SK-N-SH treated with all-trans-retinoic acid at 6 μM for 48 hours (cell line): ENCODE measurements at regions not wholly inside any gene's neighbourhood (a gene's known extent, or its start where the extent isn't known, plus 50 kb on each side); places are given as distances from the start of the nearest gene placed in this dataset.

Experiments used
- ATAC-seq: fragments of 200-7000 bp; cut with Tn5 transposase; 3 replicates; pipeline ENCODE4 v1.9.1; 2020; ENCODE audit warnings: mild to moderate bottlenecking, moderate library complexity
- ARNTL ChIP-seq: fragments of 450-650 bp; formaldehyde crosslinking; IDR thresholded peaks from 2 replicates; pipeline ENCODE4 v1.5.0; 2020; ENCODE audit warnings: low read depth, mild to moderate bottlenecking, moderate library complexity, borderline replicate concordance
- BACH2 ChIP-seq: fragments of 250-450 bp; sonication (Bioruptor Pico); IDR thresholded peaks from 2 replicates; pipeline ENCODE4 v1.9.0; 2021; ENCODE audit warnings: mild to moderate bottlenecking, borderline replicate concordance
- CREB5 ChIP-seq: fragments of 250-450 bp; sonication (Bioruptor Pico); IDR thresholded peaks from 2 replicates; pipeline ENCODE4 v1.5.1; 2020; ENCODE audit warnings: low read depth, mild to moderate bottlenecking, moderate library complexity
- CSDC2 ChIP-seq: fragments of 250-450 bp; sonication (Bioruptor Pico); IDR thresholded peaks from 2 replicates; pipeline ENCODE4 v1.5.0; 2020; ENCODE audit warnings: mild to moderate bottlenecking, moderate library complexity
- CSRNP3 ChIP-seq: fragments of 250-450 bp; sonication (Bioruptor Pico); IDR thresholded peaks from 2 replicates; pipeline ENCODE4 v1.5.1; 2021; ENCODE audit warnings: mild to moderate bottlenecking, moderate library complexity
- ISL1 ChIP-seq: fragments of 250-450 bp; sonication (Bioruptor Pico); IDR thresholded peaks from 2 replicates; pipeline ENCODE4 v2.1.2; 2022; ENCODE audit warnings: mild to moderate bottlenecking, moderate library complexity
- POU6F1 ChIP-seq: fragments of 250-450 bp; sonication (Bioruptor Pico); IDR thresholded peaks from 2 replicates; pipeline ENCODE4 v1.8.0; 2021; ENCODE audit warnings: low read depth, mild to moderate bottlenecking, moderate library complexity, borderline replicate concordance
- PPARA ChIP-seq: fragments of 250-450 bp; sonication (Bioruptor Pico); IDR thresholded peaks from 2 replicates; pipeline ENCODE4 v1.5.0; 2020; ENCODE audit warnings: mild to moderate bottlenecking, borderline replicate concordance
- RARB ChIP-seq: fragments of 250-450 bp; sonication (Bioruptor Pico); IDR thresholded peaks from 2 replicates; pipeline ENCODE4 v1.8.0; 2021; ENCODE audit warnings: mild to moderate bottlenecking, moderate library complexity
- SNAI2 ChIP-seq: fragments of 250-450 bp; sonication (Bioruptor Pico); IDR thresholded peaks from 2 replicates; pipeline ENCODE4 v1.5.0; 2020; ENCODE audit warnings: mild to moderate bottlenecking, moderate library complexity
- TCF4 ChIP-seq: fragments of 250-450 bp; sonication (Bioruptor Pico); IDR thresholded peaks from 2 replicates; pipeline ENCODE4 v1.8.0; 2021; ENCODE audit warnings: mild to moderate bottlenecking, moderate library complexity, borderline replicate concordance
- TOX ChIP-seq: fragments of 250-450 bp; sonication (Bioruptor Pico); IDR thresholded peaks from 2 replicates; pipeline ENCODE4 v1.8.0; 2021; ENCODE audit warnings: mild to moderate bottlenecking, moderate library complexity, borderline replicate concordance
- ZC3H10 ChIP-seq: fragments of 250-450 bp; sonication (Bioruptor Pico); IDR thresholded peaks from 2 replicates; pipeline ENCODE4 v1.5.1; 2021; ENCODE audit warnings: mild to moderate bottlenecking, moderate library complexity
- ZNF565 ChIP-seq: fragments of 450-650 bp; formaldehyde crosslinking; conservative IDR thresholded peaks from 2 replicates; pipeline ENCODE4 v1.5.0; 2020; ENCODE audit warnings: low read depth, mild to moderate bottlenecking, moderate library complexity
- ZNF70 ChIP-seq: fragments of 450-650 bp; formaldehyde crosslinking; IDR thresholded peaks from 2 replicates; pipeline ENCODE4 v1.5.0; 2020; ENCODE audit warnings: mild to moderate bottlenecking, moderate library complexity
- TF ChIP-seq, protein P1 (sequence below): fragments of 250-450 bp; sonication (Bioruptor Pico); IDR thresholded peaks from 2 replicates; pipeline ENCODE4 v1.5.0; 2020; ENCODE audit warnings: mild to moderate bottlenecking, moderate library complexity
- TF ChIP-seq, protein P2 (sequence below): fragments of 250-450 bp; sonication (Bioruptor Pico); IDR thresholded peaks from 2 replicates; pipeline ENCODE4 v1.8.0; 2020; ENCODE audit warnings: mild to moderate bottlenecking, moderate library complexity, borderline replicate concordance

DNA sequence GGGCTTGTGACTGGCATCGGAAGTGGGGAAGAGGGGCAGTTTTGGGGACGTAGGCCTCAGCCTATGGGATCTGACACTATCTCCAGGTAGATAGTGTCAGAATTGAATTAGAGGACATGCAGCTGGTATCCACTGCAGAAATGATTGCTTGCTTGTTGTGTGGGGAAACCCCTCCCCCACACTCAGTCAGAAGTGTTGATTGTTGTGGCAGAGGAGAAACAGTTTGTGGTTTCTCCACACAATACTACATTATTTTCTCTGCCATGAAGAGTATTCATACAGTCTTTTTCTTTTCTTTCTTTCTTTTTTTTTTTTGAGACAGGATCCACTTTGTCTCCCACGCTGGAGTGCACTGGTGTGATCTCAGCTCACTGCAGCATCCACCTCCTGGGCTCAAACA, 113.9 kb downstream of the ARRDC3 start:
- TF ChIP-seq, protein P1, sequence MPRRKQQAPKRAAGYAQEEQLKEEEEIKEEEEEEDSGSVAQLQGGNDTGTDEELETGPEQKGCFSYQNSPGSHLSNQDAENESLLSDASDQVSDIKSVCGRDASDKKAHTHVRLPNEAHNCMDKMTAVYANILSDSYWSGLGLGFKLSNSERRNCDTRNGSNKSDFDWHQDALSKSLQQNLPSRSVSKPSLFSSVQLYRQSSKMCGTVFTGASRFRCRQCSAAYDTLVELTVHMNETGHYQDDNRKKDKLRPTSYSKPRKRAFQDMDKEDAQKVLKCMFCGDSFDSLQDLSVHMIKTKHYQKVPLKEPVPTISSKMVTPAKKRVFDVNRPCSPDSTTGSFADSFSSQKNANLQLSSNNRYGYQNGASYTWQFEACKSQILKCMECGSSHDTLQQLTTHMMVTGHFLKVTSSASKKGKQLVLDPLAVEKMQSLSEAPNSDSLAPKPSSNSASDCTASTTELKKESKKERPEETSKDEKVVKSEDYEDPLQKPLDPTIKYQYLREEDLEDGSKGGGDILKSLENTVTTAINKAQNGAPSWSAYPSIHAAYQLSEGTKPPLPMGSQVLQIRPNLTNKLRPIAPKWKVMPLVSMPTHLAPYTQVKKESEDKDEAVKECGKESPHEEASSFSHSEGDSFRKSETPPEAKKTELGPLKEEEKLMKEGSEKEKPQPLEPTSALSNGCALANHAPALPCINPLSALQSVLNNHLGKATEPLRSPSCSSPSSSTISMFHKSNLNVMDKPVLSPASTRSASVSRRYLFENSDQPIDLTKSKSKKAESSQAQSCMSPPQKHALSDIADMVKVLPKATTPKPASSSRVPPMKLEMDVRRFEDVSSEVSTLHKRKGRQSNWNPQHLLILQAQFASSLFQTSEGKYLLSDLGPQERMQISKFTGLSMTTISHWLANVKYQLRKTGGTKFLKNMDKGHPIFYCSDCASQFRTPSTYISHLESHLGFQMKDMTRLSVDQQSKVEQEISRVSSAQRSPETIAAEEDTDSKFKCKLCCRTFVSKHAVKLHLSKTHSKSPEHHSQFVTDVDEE (CRISPR knock-in tag), result no peak
- TF ChIP-seq ZC3H10 (CRISPR knock-in tag), result no peak
- no peak for ATAC-seq

GRCh38 chr5:91266184-91266705, 116.9 kb downstream of the ARRDC3 start:
- TF ChIP-seq, protein P2, sequence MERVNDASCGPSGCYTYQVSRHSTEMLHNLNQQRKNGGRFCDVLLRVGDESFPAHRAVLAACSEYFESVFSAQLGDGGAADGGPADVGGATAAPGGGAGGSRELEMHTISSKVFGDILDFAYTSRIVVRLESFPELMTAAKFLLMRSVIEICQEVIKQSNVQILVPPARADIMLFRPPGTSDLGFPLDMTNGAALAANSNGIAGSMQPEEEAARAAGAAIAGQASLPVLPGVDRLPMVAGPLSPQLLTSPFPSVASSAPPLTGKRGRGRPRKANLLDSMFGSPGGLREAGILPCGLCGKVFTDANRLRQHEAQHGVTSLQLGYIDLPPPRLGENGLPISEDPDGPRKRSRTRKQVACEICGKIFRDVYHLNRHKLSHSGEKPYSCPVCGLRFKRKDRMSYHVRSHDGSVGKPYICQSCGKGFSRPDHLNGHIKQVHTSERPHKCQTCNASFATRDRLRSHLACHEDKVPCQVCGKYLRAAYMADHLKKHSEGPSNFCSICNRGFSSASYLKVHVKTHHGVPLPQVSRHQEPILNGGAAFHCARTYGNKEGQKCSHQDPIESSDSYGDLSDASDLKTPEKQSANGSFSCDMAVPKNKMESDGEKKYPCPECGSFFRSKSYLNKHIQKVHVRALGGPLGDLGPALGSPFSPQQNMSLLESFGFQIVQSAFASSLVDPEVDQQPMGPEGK (CRISPR knock-in tag), result no peak
- no peak for TF ChIP-seq CREB5 (CRISPR knock-in tag)
- TF ChIP-seq BACH2 (CRISPR knock-in tag), result no peak
- no peak for TF ChIP-seq POU6F1 (CRISPR knock-in tag)
- TF ChIP-seq ZNF565 (CRISPR knock-in tag), result no peak
- no peak for TF ChIP-seq PPARA (CRISPR knock-in tag)
- no peak for TF ChIP-seq ISL1 (CRISPR knock-in tag)
- no peak for TF ChIP-seq ZNF70
- TF ChIP-seq, protein P1 (CRISPR knock-in tag), result no peak
- no peak for TF ChIP-seq TOX
- TF ChIP-seq CSRNP3, result no peak
- TF ChIP-seq SNAI2 (CRISPR knock-in tag), result no peak
- TF ChIP-seq ARNTL, result no peak
- TF ChIP-seq TCF4 (CRISPR knock-in tag), result no peak
- TF ChIP-seq CSDC2, result no peak
- TF ChIP-seq RARB (CRISPR knock-in tag), result no peak
- ATAC-seq, result peak; percentile 87
